IMR-90 (cell line): ENCODE measurements at regions not wholly inside any gene's neighbourhood (a gene's known extent, or its start where the extent isn't known, plus 50 kb on each side); places are given as distances from the start of the nearest gene placed in this dataset.

Source experiments
- ATAC-seq: fragments of 200-7000 bp; cut with Tn5 transposase; 2 replicates; pipeline ENCODE4 v1.9.1; 2020; ENCODE audit warnings: low read depth, mild to moderate bottlenecking, moderate library complexity
- BruUV-seq: library from RNA; stranded (reverse); fragments of 400-500 nt; replicated peaks from 2 replicates; lab custom pipeline; 2021; lab: Mats Ljungman, UMichigan
- CTCF ChIA-PET: fragments of 300-600 bp; formaldehyde crosslinking; extraction: SDS; loops from one replicate; lab custom pipeline; 2021; ENCODE audit warnings: antibody characterized with exemption; lab: Yijun Ruan, JAX
- POLR2A ChIA-PET: fragments of 300-600 bp; sonication (Branson Sonifier 250); formaldehyde crosslinking; loops from one replicate; lab custom pipeline; 2022; ENCODE audit warnings: antibody characterized with exemption; ENCODE audit not compliant: unreplicated experiment; lab: Charles Lee
- DNase-seq: peaks from one replicate; pipeline ENCODE4 v3.0.0; 2013
- H2AFZ ChIP-seq: replicated peaks from 2 replicates; pipeline ENCODE3; 2013; ENCODE audit warnings: low read length, mild to moderate bottlenecking; ENCODE audit not compliant: poor library complexity
- H2AK5ac ChIP-seq: 2 replicates; pipeline ENCODE4 v1.6.1; 2013; ENCODE audit warnings: low read depth, low read length, inconsistent platforms
- H2AK9ac ChIP-seq: replicated peaks from 2 replicates; pipeline ENCODE3; 2013; ENCODE audit warnings: mild to moderate bottlenecking, low read depth, low read length, moderate library complexity; ENCODE audit not compliant: poor library complexity
- H2BK120ac ChIP-seq: 2 replicates; pipeline ENCODE4 v1.6.1; 2013; ENCODE audit warnings: low read depth, low read length, inconsistent platforms
- H2BK15ac ChIP-seq: 3 replicates; pipeline ENCODE4 v1.6.1; 2013; ENCODE audit warnings: low read depth, low read length, inconsistent platforms
- H2BK20ac ChIP-seq: 2 replicates; pipeline ENCODE4 v1.6.1; 2013; ENCODE audit warnings: low read depth, mild to moderate bottlenecking, inconsistent platforms, low read length, moderate library complexity
- H2BK5ac ChIP-seq: 2 replicates; pipeline ENCODE4 v1.6.1; 2013; ENCODE audit warnings: mild to moderate bottlenecking, low read depth, low read length, inconsistent platforms; ENCODE audit not compliant: poor library complexity, severe bottlenecking
- H3K14ac ChIP-seq: replicated peaks from 2 replicates; pipeline ENCODE4 v1.6.1; 2013; ENCODE audit warnings: low read depth, low read length, inconsistent platforms
- H3K18ac ChIP-seq: 2 replicates; pipeline ENCODE4 v1.6.1; 2013; ENCODE audit warnings: low read depth, low read length, control low read depth
- H3K23ac ChIP-seq: 2 replicates; pipeline ENCODE4 v1.6.1; 2013; ENCODE audit warnings: low read depth, low read length, inconsistent platforms
- H3K27ac ChIP-seq: 2 replicates; pipeline ENCODE4 v1.5.1; 2013; ENCODE audit warnings: mild to moderate bottlenecking, control low read depth, low read length; ENCODE audit not compliant: insufficient read depth
- H3K27me3 ChIP-seq: 2 replicates; pipeline ENCODE4 v1.6.1; 2013; ENCODE audit warnings: low read length; ENCODE audit not compliant: control insufficient read depth, insufficient read depth
- H3K36me3 ChIP-seq: 2 replicates; pipeline ENCODE4 v1.6.1; 2013; ENCODE audit warnings: low read length, mixed read lengths; ENCODE audit not compliant: control insufficient read depth, insufficient read depth
- H3K4ac ChIP-seq: 2 replicates; pipeline ENCODE4 v1.6.1; 2013; ENCODE audit warnings: low read depth, low read length, inconsistent platforms
- H3K4me1 ChIP-seq: 2 replicates; pipeline ENCODE4 v1.6.1; 2013; ENCODE audit warnings: low read length, mixed read lengths; ENCODE audit not compliant: control insufficient read depth, insufficient read depth
- H3K4me2 ChIP-seq: 2 replicates; pipeline ENCODE4 v1.6.1; 2013; ENCODE audit warnings: low read depth, mild to moderate bottlenecking, control low read depth, low read length, moderate library complexity
- H3K4me3 ChIP-seq: 2 replicates; pipeline ENCODE4 v1.5.1; 2013; ENCODE audit warnings: low read depth, mild to moderate bottlenecking, control low read depth, low read length, moderate library complexity; ENCODE audit not compliant: insufficient read depth
- H3K56ac ChIP-seq: 2 replicates; pipeline ENCODE4 v1.6.1; 2013; ENCODE audit warnings: low read length, inconsistent platforms; ENCODE audit not compliant: insufficient read depth; ENCODE audit errors: extremely low read depth
- H3K79me1 ChIP-seq, 2 experiments: 2 replicates each; pipeline ENCODE4 v1.6.1; 2013; ENCODE audit warnings: low read length in 2 of 2, inconsistent platforms in 1 of 2, low read depth in 1 of 2
- H3K9ac ChIP-seq: 2 replicates; pipeline ENCODE4 v1.6.1; 2013; ENCODE audit warnings: low read depth, low read length, control low read depth
- H3K9me1 ChIP-seq: 2 replicates; pipeline ENCODE4 v1.6.1; 2013; ENCODE audit warnings: low read length, inconsistent platforms; ENCODE audit not compliant: insufficient read depth
- H3K9me3 ChIP-seq: 2 replicates; pipeline ENCODE4 v1.6.1; 2013; ENCODE audit warnings: low read length; ENCODE audit not compliant: control insufficient read depth, insufficient read depth
- H4K20me1 ChIP-seq: 2 replicates; pipeline ENCODE4 v1.6.1; 2013; ENCODE audit warnings: low read length, inconsistent platforms; ENCODE audit not compliant: insufficient read depth
- H4K5ac ChIP-seq: 2 replicates; pipeline ENCODE4 v1.6.1; 2013; ENCODE audit warnings: mild to moderate bottlenecking, low read depth, low read length, control low read depth
- H4K8ac ChIP-seq, 2 experiments: 2 replicates each; pipeline ENCODE4 v1.6.1; 2013; ENCODE audit warnings: low read depth in 2 of 2, low read length in 2 of 2, control low read depth in 1 of 2, inconsistent platforms in 1 of 2
- H4K91ac ChIP-seq: 2 replicates; pipeline ENCODE4 v1.6.1; 2013; ENCODE audit warnings: low read depth, low read length, inconsistent platforms; ENCODE audit not compliant: insufficient read depth
- BHLHE40 ChIP-seq: fragments of 150-350 bp; IDR thresholded peaks from 2 replicates; pipeline ENCODE4 v1.6.1; 2016; ENCODE audit warnings: mild to moderate bottlenecking, low read depth, low read length
- CEBPB ChIP-seq: IDR thresholded peaks from 2 replicates; pipeline ENCODE4 v1.6.1; 2012; ENCODE audit warnings: low read depth, low read length, improper control_type of control experiment
- CHD1 ChIP-seq: IDR thresholded peaks from 2 replicates; pipeline ENCODE4 v1.6.1; 2012; ENCODE audit warnings: low read depth, low read length, improper control_type of control experiment
- MAFK ChIP-seq: IDR thresholded peaks from 2 replicates; pipeline ENCODE4 v1.6.1; 2012; ENCODE audit warnings: low read depth, low read length, improper control_type of control experiment
- MAZ ChIP-seq: IDR thresholded peaks from 2 replicates; pipeline ENCODE4 v1.6.1; 2012; ENCODE audit warnings: low read depth, mild to moderate bottlenecking, low read length, improper control_type of control experiment, moderate library complexity, borderline replicate concordance
- MXI1 ChIP-seq: IDR thresholded peaks from 2 replicates; pipeline ENCODE4 v1.6.1; 2012; ENCODE audit warnings: low read depth, mild to moderate bottlenecking, low read length, moderate library complexity, borderline replicate concordance
- NFE2L2 ChIP-seq: fragments of 150-350 bp; IDR thresholded peaks from 2 replicates; pipeline ENCODE4 v1.6.1; 2016; ENCODE audit warnings: low read depth, mild to moderate bottlenecking, low read length
- POLR2A ChIP-seq: IDR thresholded peaks from 2 replicates; pipeline ENCODE4 v1.6.1; 2012; ENCODE audit warnings: mild to moderate bottlenecking, low read depth, low read length
- RAD21 ChIP-seq: IDR thresholded peaks from 2 replicates; pipeline ENCODE4 v1.6.1; 2012; ENCODE audit warnings: low read length, improper control_type of control experiment
- RCOR1 ChIP-seq: IDR thresholded peaks from 2 replicates; pipeline ENCODE4 v1.6.1; 2012; ENCODE audit warnings: mild to moderate bottlenecking, low read length, improper control_type of control experiment; ENCODE audit not compliant: insufficient replicate concordance
- RFX5 ChIP-seq: IDR thresholded peaks from 2 replicates; pipeline ENCODE4 v1.8.0; 2012; ENCODE audit warnings: low read depth, mild to moderate bottlenecking, low read length, moderate library complexity
- SMC3 ChIP-seq: fragments of 150-350 bp; IDR thresholded peaks from 2 replicates; pipeline ENCODE4 v1.6.1; 2016; ENCODE audit warnings: low read depth, mild to moderate bottlenecking, antibody characterized with exemption, low read length, moderate library complexity
- WGBS, 2 experiments: methylation state at CpG; one replicate each; pipeline versions ENCODE4 v1.1.5 to v1.1.7; 2013; ENCODE audit warnings: missing lambda C conversion rate in 2 of 2; ENCODE audit not compliant: insufficient read length in 1 of 2; ENCODE audit errors: extremely low coverage in 2 of 2; 5-methylcytosine and 5-hydroxymethylcytosine counted together
- dilution Hi-C: fragments of 300-500 bp; cut with HindIII; formaldehyde crosslinking; loops from one replicate; pipeline ENCODE4 v1.14.3; 2018; ENCODE audit warnings: low sequenced_read_pairs; ENCODE audit not compliant: unreplicated experiment
- in situ Hi-C: fragments of 300-500 bp; cut with MboI; formaldehyde crosslinking; loops from 3 replicates; pipeline ENCODE4 v1.14.3; 2019; ENCODE audit warnings: low sequenced_read_pairs, inconsistent platforms, mixed read lengths
- intact Hi-C: fragments of 100-400 bp; cut with micrococcal nuclease; formaldehyde crosslinking; loops from 2 replicates; pipeline ENCODE4 v1.10.0; 2022
- TF ChIP-seq, protein P1 (sequence below): fragments of 150-350 bp; IDR thresholded peaks from 2 replicates; pipeline ENCODE4 v1.6.1; 2016; ENCODE audit warnings: low read depth, mild to moderate bottlenecking, low read length, moderate library complexity, borderline replicate concordance
- TF ChIP-seq, protein P2 (sequence below): fragments of 150-350 bp; IDR thresholded peaks from 2 replicates; pipeline ENCODE4 v1.6.1; 2017; ENCODE audit warnings: mild to moderate bottlenecking, antibody characterized with exemption, low read length, low read depth
- TF ChIP-seq, protein P3 (sequence below): conservative IDR thresholded peaks from 2 replicates; pipeline ENCODE4 v1.5.1; 2012; ENCODE audit warnings: mild to moderate bottlenecking, low read depth, low read length, improper control_type of control experiment

DNA sequence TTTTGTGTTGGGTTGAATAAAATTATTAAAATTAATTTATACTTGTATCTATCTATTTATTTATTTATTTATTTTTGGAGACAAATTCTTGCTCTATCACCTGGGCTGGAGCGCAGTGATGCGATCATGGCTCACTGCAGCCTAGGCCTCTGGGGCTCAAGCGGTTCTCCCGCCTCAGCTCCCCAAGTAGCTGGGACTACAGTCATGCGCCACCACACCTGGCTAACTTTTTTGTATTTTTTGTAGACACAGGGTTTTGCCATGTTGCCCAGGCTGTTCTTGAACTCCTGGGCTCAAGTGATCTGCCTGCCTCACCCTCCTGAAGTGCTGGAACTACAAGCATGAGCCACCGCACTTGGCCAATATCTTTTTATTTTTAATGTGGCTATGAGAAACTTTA lies 134.7 kb upstream of the SPDL1 start:
- BruUV-seq: no TSS peak
- Histone ChIP-seq H3K27ac (no peak overlapping the region), H2AFZ (no peak overlapping the region)

More for the DNA sequence above, 134.7 kb upstream of the SPDL1 start:
- H3K14ac ChIP-seq: no peak overlapping the region
- ATAC-seq (no peak), DNase-seq (no peak)
- H3K36me3 ChIP-seq: no peaks in the 10 kb centered on the region
- H3K9me3 ChIP-seq: no peaks in the 10 kb centered on the region
- no peak overlapping the region for H2AK9ac ChIP-seq
- no peaks in the 10 kb centered on the region for H3K9me1 ChIP-seq
- H3K79me1 ChIP-seq: no peaks in the 10 kb centered on the region
- H3K18ac ChIP-seq: no peak overlapping the region
- 94% methylated on average over 5 of the region's 6 CpGs; no CpG with 5 or more reads in 1 of the 2 experiments for WGBS, 2 experiments
- dilution Hi-C loops: no loop called here
- H2BK120ac ChIP-seq: no peak overlapping the region
- H2BK5ac ChIP-seq: no peak overlapping the region
- no peak overlapping the region for H3K23ac ChIP-seq
- H4K8ac ChIP-seq: no peak overlapping the region
- H4K20me1 ChIP-seq: no peaks in the 10 kb centered on the region
- no peaks in the 10 kb centered on the region for H3K27me3 ChIP-seq
- H3K4me1 ChIP-seq: no peaks in the 10 kb centered on the region
- ChIA-PET CTCF (no interaction called here), POLR2A (no interaction called here)
- H2AK5ac ChIP-seq: no peak overlapping the region
- H2BK20ac ChIP-seq: no peak overlapping the region
- no peak overlapping the region for H3K4me2 ChIP-seq
- no peak overlapping the region for H3K4me3 ChIP-seq
- TF ChIP-seq RCOR1 (no peak), CHD1 (no peak), MAFK (no peak), BHLHE40 (no peak), NFE2L2 (no peak), MAZ (no peak), RAD21 (no peak), CEBPB (no peak), POLR2A (no peak), MXI1 (no peak), SMC3 (no peak), RFX5 (no peak)
- TF ChIP-seq, protein P1, sequence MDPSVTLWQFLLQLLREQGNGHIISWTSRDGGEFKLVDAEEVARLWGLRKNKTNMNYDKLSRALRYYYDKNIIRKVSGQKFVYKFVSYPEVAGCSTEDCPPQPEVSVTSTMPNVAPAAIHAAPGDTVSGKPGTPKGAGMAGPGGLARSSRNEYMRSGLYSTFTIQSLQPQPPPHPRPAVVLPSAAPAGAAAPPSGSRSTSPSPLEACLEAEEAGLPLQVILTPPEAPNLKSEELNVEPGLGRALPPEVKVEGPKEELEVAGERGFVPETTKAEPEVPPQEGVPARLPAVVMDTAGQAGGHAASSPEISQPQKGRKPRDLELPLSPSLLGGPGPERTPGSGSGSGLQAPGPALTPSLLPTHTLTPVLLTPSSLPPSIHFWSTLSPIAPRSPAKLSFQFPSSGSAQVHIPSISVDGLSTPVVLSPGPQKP: no peak
- TF ChIP-seq, protein P2, sequence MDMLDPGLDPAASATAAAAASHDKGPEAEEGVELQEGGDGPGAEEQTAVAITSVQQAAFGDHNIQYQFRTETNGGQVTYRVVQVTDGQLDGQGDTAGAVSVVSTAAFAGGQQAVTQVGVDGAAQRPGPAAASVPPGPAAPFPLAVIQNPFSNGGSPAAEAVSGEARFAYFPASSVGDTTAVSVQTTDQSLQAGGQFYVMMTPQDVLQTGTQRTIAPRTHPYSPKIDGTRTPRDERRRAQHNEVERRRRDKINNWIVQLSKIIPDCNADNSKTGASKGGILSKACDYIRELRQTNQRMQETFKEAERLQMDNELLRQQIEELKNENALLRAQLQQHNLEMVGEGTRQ: no peak
- TF ChIP-seq, protein P3, sequence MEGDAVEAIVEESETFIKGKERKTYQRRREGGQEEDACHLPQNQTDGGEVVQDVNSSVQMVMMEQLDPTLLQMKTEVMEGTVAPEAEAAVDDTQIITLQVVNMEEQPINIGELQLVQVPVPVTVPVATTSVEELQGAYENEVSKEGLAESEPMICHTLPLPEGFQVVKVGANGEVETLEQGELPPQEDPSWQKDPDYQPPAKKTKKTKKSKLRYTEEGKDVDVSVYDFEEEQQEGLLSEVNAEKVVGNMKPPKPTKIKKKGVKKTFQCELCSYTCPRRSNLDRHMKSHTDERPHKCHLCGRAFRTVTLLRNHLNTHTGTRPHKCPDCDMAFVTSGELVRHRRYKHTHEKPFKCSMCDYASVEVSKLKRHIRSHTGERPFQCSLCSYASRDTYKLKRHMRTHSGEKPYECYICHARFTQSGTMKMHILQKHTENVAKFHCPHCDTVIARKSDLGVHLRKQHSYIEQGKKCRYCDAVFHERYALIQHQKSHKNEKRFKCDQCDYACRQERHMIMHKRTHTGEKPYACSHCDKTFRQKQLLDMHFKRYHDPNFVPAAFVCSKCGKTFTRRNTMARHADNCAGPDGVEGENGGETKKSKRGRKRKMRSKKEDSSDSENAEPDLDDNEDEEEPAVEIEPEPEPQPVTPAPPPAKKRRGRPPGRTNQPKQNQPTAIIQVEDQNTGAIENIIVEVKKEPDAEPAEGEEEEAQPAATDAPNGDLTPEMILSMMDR: no peak
- in situ Hi-C loops: no loop called here
- no peak overlapping the region for H3K9ac ChIP-seq
- no peak overlapping the region for H4K91ac ChIP-seq
- no peak overlapping the region for H3K4ac ChIP-seq
- H3K56ac ChIP-seq: no peak overlapping the region
- H2BK15ac ChIP-seq: no peak overlapping the region
- no peak overlapping the region for H4K5ac ChIP-seq
- intact Hi-C loops: no loop called here
